GM23248 (cell line): ENCODE measurements at regions not wholly inside any gene's neighbourhood (a gene's known extent, or its start where the extent isn't known, plus 50 kb on each side); places are given as distances from the start of the nearest gene placed in this dataset.

Experiments used
- DNase-seq: peaks from one replicate; pipeline ENCODE4 v3.0.0-alpha.2; 2015
- H2AFZ ChIP-seq: fragments of 200-600 bp; sonication (generic); 2 replicates; pipeline ENCODE4 v1.6.1; 2016; ENCODE audit warnings: antibody characterized with exemption
- H3F3A ChIP-seq: fragments of 200-600 bp; sonication (generic); 2 replicates; pipeline ENCODE4 v1.6.1; 2016; ENCODE audit warnings: mild to moderate bottlenecking, antibody characterized with exemption, mixed run types; ENCODE audit not compliant: insufficient read depth
- H3K27ac ChIP-seq: fragments of 200-600 bp; sonication (generic); 2 replicates; pipeline ENCODE4 v1.5.1; 2016; ENCODE audit warnings: mild to moderate bottlenecking
- H3K27me3 ChIP-seq: fragments of 200-600 bp; sonication (generic); replicated peaks from 2 replicates; pipeline ENCODE4 v1.6.1; 2016; ENCODE audit warnings: mild to moderate bottlenecking; ENCODE audit not compliant: insufficient read depth
- H3K36me3 ChIP-seq: fragments of 200-600 bp; sonication (generic); 2 replicates; pipeline ENCODE4 v1.6.1; 2016; ENCODE audit warnings: low read depth, mild to moderate bottlenecking
- H3K4me1 ChIP-seq: fragments of 200-600 bp; sonication (generic); 2 replicates; pipeline ENCODE4 v1.6.1; 2016; ENCODE audit warnings: mild to moderate bottlenecking; ENCODE audit not compliant: insufficient read depth
- H3K4me2 ChIP-seq: fragments of 200-600 bp; sonication (generic); one replicate; pipeline ENCODE4 v1.6.1; 2016; ENCODE audit warnings: mild to moderate bottlenecking; ENCODE audit not compliant: unreplicated experiment
- H3K4me3 ChIP-seq: fragments of 200-600 bp; sonication (generic); 2 replicates; pipeline ENCODE4 v1.5.1; 2016; ENCODE audit warnings: mild to moderate bottlenecking
- H3K79me2 ChIP-seq: fragments of 200-600 bp; sonication (generic); 2 replicates; pipeline ENCODE4 v1.6.1; 2016; ENCODE audit warnings: mild to moderate bottlenecking; ENCODE audit not compliant: insufficient read depth
- H3K9ac ChIP-seq: fragments of 200-600 bp; sonication (generic); 2 replicates; pipeline ENCODE4 v1.6.1; 2016; ENCODE audit warnings: mild to moderate bottlenecking
- H3K9me2 ChIP-seq: fragments of 200-600 bp; sonication (generic); 2 replicates; pipeline ENCODE4 v1.6.1; 2016; ENCODE audit warnings: mixed run types, mild to moderate bottlenecking, moderate library complexity; ENCODE audit not compliant: insufficient read depth
- H3K9me3 ChIP-seq: fragments of 200-600 bp; sonication (generic); one replicate; pipeline ENCODE4 v1.6.1; 2017; ENCODE audit warnings: low read depth
- H4K20me1 ChIP-seq: fragments of 200-600 bp; sonication (generic); 2 replicates; pipeline ENCODE4 v1.6.0; 2016; ENCODE audit not compliant: insufficient read depth
- EZH2 ChIP-seq: fragments of 200-600 bp; sonication (generic); IDR thresholded peaks from 2 replicates; pipeline ENCODE4 v1.6.1; 2018; ENCODE audit warnings: antibody characterized with exemption, mild to moderate bottlenecking; ENCODE audit not compliant: insufficient read depth, poor library complexity, severe bottlenecking
- EZH2phosphoT487 ChIP-seq: fragments of 200-600 bp; sonication (generic); IDR thresholded peaks from 2 replicates; pipeline ENCODE4 v1.6.1; 2018; ENCODE audit warnings: antibody characterized with exemption, moderate library complexity, mild to moderate bottlenecking, low read depth; ENCODE audit not compliant: insufficient read depth
- WGBS, 2 experiments: methylation state at CpG; one replicate each; pipeline ENCODE4 v1.1.6; 2015 to 2017; ENCODE audit warnings: low lambda C conversion rate in 2 of 2, low coverage in 1 of 2; ENCODE audit errors: missing lambda C conversion rate in 2 of 2; 5-methylcytosine and 5-hydroxymethylcytosine counted together
- in situ Hi-C: fragments of 300-500 bp; cut with MboI; formaldehyde crosslinking; loops from 2 replicates; pipeline ENCODE4 v1.15.0; 2020

GRCh38 chr1:214842856-214843255, 239.7 kb upstream of the KCNK2 start:
- peak; percentile 81 for DNase-seq
- Histone ChIP-seq H2AFZ (no peak overlapping the region), H3K27ac (peak overlapping the region; percentile 89), H3K27me3 (no peaks in the 10 kb centered on the region), H3K9ac (peak overlapping the region; percentile 45), H3K9me3 (no peaks in the 10 kb centered on the region), H3K9me2 (no peaks in the 10 kb centered on the region), H3K4me2 (peak overlapping the region; percentile 72), H3K4me1 (peaks cover 75% of the 10 kb centered on the region), H4K20me1 (no peaks in the 10 kb centered on the region), H3K4me3 (peak overlapping the region; percentile 40), H3K79me2 (no peaks in the 10 kb centered on the region), H3K36me3 (no peaks in the 10 kb centered on the region), H3F3A (peaks cover 62% of the 10 kb centered on the region)
- in situ Hi-C loops, result no loop called here
- no peak for TF ChIP-seq EZH2
- TF ChIP-seq EZH2phosphoT487, result no peak
- WGBS, 2 experiments, result 3 to 6% methylated on average over 2 of the region's 2 CpGs

- H3K27ac ChIP-seq, result peak overlapping the region; percentile 89
- H3K4me3 ChIP-seq, result peak overlapping the region; percentile 40
- peaks cover 58% of the 10 kb centered on the region for H3F3A ChIP-seq
- no peaks in the 10 kb centered on the region for H4K20me1 ChIP-seq
- no peaks in the 10 kb centered on the region for H3K9me3 ChIP-seq
- peaks cover 71% of the 10 kb centered on the region for H3K4me1 ChIP-seq
- H3K4me2 ChIP-seq, result peak overlapping the region; percentile 72
- no peaks in the 10 kb centered on the region for H3K27me3 ChIP-seq
- no peaks in the 10 kb centered on the region for H3K36me3 ChIP-seq
- peak; percentile 70 for DNase-seq
- H3K9ac ChIP-seq, result peak overlapping the region; percentile 45
- in situ Hi-C loops, result no loop called here
- TF ChIP-seq EZH2, result no peak
- TF ChIP-seq EZH2phosphoT487, result no peak
- H3K79me2 ChIP-seq, result no peaks in the 10 kb centered on the region
- no peaks in the 10 kb centered on the region for H3K9me2 ChIP-seq
- no peak overlapping the region for H2AFZ ChIP-seq
These were observed 239.3 kb upstream of the KCNK2 start for GRCh38 chr1:214843281-214843680.

GRCh38 chr1:214844319-214844718, 238.2 kb upstream of the KCNK2 start:
- no peak overlapping the region for H3K4me3 ChIP-seq
- H3K9me3 ChIP-seq, result no peaks in the 10 kb centered on the region
- no peak overlapping the region for H2AFZ ChIP-seq
- no peaks in the 10 kb centered on the region for H3K79me2 ChIP-seq
- no peak for DNase-seq
- H3F3A ChIP-seq, result peaks cover 51% of the 10 kb centered on the region
- in situ Hi-C loops, result no loop called here
- no peaks in the 10 kb centered on the region for H3K27me3 ChIP-seq
- 99 to 100% methylated on average over 4 of the region's 4 CpGs for WGBS, 2 experiments
- H3K4me2 ChIP-seq, result no peak overlapping the region
- TF ChIP-seq EZH2phosphoT487 (no peak), EZH2 (no peak)
- H3K4me1 ChIP-seq, result peaks cover 61% of the 10 kb centered on the region
- H3K9me2 ChIP-seq, result no peaks in the 10 kb centered on the region
- no peak overlapping the region for H3K9ac ChIP-seq
- no peaks in the 10 kb centered on the region for H3K36me3 ChIP-seq
- no peaks in the 10 kb centered on the region for H4K20me1 ChIP-seq
- H3K27ac ChIP-seq, result no peak overlapping the region

- Histone ChIP-seq H3K79me2 (no peaks in the 10 kb centered on the region), H2AFZ (no peak overlapping the region), H3K9me3 (no peaks in the 10 kb centered on the region), H3K9ac (no peak overlapping the region), H3F3A (peaks cover 37% of the 10 kb centered on the region), H3K4me1 (peaks cover 45% of the 10 kb centered on the region), H3K4me2 (no peak overlapping the region), H3K36me3 (no peaks in the 10 kb centered on the region), H3K9me2 (no peaks in the 10 kb centered on the region), H3K27me3 (no peaks in the 10 kb centered on the region), H4K20me1 (no peaks in the 10 kb centered on the region), H3K4me3 (no peak overlapping the region), H3K27ac (no peak overlapping the region)
- in situ Hi-C loops, result no loop called here
- no peak for DNase-seq
- TF ChIP-seq EZH2phosphoT487 (no peak), EZH2 (no peak)
- WGBS, 2 experiments, result 95 to 98% methylated on average over 5 of the region's 5 CpGs
These were observed 236.3 kb upstream of the KCNK2 start for GRCh38 chr1:214846276-214846675.

GRCh38 chr1:214847071-214847810, 235.3 kb upstream of the KCNK2 start:
- H3K9me3 ChIP-seq, result no peaks in the 10 kb centered on the region
- in situ Hi-C loops, result no loop called here
- H3K9ac ChIP-seq, result no peak overlapping the region
- peaks cover 29% of the 10 kb centered on the region for H3F3A ChIP-seq
- DNase-seq, result peak; percentile 22
- no peaks in the 10 kb centered on the region for H3K79me2 ChIP-seq
- no peaks in the 10 kb centered on the region for H3K9me2 ChIP-seq
- H3K4me3 ChIP-seq, result no peak overlapping the region
- H3K27ac ChIP-seq, result no peak overlapping the region
- H3K36me3 ChIP-seq, result no peaks in the 10 kb centered on the region
- TF ChIP-seq EZH2phosphoT487, result no peak
- TF ChIP-seq EZH2, result no peak
- H3K4me1 ChIP-seq, result peaks cover 35% of the 10 kb centered on the region
- H4K20me1 ChIP-seq, result no peaks in the 10 kb centered on the region
- no peak overlapping the region for H2AFZ ChIP-seq
- H3K4me2 ChIP-seq, result no peak overlapping the region
- H3K27me3 ChIP-seq, result no peaks in the 10 kb centered on the region
- 37 to 47% methylated on average over 7 of the region's 7 CpGs for WGBS, 2 experiments
